ENCODE measurements at regions not wholly inside any gene's neighbourhood (a gene's known extent, or its start where the extent isn't known, plus 50 kb on each side); places are given as distances from the start of the nearest gene placed in this dataset.

DNA sequence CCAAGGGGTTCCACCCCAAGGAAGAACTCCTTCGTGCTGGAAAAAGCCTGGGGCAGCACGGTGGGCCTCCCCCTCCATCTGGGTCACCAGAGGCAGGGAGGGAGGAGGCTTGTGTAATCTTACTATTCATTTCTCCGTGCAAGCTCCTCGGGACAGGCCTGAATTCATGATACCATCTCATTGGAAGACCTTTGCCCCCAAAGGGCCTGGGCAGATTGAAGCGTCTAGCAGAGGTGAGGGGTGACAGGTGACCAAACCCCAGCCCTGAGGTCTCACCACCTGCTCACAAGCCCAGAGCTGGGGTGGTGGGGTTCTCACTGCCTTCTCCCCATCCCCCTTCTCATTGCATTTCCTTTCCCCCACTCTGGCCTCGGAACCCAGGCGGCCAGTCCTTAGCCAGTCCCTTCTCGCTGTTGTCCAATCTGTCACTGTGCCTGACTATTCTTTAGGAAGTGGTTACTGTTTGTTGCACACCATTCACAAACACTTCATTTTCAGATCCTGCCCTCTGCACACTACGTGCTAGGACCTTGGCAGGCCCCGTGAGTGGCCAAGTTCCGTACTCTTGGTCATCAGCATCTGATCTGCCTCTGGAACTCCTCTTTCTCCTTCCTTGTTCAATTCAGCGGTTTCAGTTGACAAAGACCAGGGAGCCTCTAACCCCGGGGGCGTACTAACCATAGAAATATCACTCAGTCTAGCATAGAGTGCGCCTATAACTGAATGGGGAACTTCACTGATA is 137.1 kb downstream of the LY86 start:
- TF ChIP-seq, protein P1, sequence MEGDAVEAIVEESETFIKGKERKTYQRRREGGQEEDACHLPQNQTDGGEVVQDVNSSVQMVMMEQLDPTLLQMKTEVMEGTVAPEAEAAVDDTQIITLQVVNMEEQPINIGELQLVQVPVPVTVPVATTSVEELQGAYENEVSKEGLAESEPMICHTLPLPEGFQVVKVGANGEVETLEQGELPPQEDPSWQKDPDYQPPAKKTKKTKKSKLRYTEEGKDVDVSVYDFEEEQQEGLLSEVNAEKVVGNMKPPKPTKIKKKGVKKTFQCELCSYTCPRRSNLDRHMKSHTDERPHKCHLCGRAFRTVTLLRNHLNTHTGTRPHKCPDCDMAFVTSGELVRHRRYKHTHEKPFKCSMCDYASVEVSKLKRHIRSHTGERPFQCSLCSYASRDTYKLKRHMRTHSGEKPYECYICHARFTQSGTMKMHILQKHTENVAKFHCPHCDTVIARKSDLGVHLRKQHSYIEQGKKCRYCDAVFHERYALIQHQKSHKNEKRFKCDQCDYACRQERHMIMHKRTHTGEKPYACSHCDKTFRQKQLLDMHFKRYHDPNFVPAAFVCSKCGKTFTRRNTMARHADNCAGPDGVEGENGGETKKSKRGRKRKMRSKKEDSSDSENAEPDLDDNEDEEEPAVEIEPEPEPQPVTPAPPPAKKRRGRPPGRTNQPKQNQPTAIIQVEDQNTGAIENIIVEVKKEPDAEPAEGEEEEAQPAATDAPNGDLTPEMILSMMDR (IDR thresholded peaks at IDR 0.05), result no peak
- TF ChIP-seq EP300 (IDR thresholded peaks at IDR 0.05) (no peak), POLR2A (IDR thresholded peaks at IDR 0.05) (no peak)
